NOMO-1 treated with dmso at 0.1 percent for 144 hours (cell line): ENCODE measurements at regions not wholly inside any gene's neighbourhood (a gene's known extent, or its start where the extent isn't known, plus 50 kb on each side); places are given as distances from the start of the nearest gene placed in this dataset.
"Not testable (repeated sequence)": the region's sequence is repeated elsewhere in the genome, so short reads cannot be mapped to it uniquely, and the experiment has no call there.

ENCODE experiments used
- DNase-seq: peaks from one replicate; lab custom pipeline; 2025; ENCODE audit not compliant: unreplicated experiment; lab: John Stamatoyannopoulos, UW

DNA sequence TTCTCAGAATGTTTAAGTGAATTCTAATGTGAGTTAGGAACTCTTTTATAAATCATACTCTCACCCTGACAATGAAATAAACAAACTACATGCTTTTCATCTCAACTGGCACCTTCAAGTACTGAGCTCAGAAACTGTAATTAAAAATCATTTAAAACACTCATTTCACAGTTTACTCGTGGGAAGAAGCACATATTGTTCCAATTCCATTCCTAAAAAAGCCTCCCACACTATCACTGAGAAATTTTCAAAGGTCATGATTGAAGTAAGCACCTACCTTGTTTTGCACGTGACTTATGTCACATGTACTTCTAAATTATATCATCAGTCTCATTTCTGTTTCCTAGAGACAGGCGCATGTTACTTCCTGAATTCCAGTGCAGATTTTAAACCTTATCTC, 678.1 kb upstream of the SLC8A1 start:
- no peak for DNase-seq

DNA sequence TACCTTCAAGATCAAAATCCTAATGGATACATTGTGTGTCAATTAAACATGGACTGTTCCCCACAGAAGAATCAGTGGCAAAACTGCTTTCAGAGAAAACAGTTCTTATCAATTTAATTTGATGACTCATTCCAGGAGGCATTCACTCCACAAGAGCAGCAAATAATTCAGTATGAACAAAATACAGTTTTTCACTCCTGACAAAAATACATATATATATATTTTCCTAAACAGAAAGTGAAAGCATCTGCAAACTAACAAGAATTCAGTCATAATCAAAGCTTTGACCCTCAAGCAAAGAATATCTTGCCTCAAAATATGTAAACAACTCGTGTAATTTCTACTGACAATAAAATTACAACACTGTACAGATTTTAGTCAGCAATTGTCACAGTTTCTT, 685.1 kb upstream of the SLC8A1 start:
- no peak for DNase-seq

DNA sequence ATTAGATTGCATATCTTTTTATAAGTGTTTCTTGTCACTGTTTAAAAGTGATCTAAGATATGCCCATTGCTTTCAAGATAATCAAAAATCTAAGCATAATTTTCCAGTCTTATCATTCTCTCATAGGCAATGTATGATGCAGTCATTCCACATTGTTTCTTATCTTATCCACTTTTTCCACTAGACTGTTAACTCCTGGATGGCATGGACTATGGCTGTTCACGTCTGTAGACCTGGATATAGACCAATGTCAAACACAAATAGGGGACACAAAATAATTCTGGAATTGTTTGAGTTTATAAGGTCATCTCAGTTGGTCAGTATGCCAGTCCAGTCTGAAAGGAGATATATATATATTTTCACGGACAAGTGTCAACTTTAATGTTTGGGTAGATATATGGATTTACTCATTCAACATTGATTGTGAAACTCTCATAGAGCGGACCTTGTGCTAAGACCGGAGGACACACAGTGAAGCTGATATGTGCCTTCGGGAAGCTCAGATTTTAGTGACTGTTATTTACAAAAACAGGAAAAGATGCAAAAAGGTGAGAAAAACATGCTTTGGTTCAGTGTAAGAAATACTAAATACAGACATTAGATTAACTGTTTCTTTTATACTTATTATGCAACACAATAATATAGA, 689.4 kb upstream of the SLC8A1 start:
- DNase-seq = no peak

DNA sequence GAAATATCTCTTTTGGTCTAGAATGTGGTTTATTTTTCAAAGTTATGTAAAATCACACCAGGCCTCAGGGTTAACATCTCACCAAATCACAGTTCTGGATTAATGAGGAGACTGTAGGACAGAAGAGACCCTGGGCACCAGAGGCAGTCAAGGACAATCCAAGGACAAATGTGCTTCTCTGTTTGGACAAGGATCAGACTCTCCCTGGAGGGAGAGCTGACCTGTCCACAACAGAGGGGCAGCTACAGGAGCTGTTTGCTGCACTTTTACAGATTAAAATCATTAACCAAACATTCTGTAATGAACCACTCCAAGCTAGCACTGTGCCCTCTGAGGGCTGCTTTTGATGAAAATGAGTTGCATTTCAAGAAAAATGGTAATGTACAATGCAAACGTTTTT, 690.6 kb upstream of the SLC8A1 start:
- DNase-seq = no peak

DNA sequence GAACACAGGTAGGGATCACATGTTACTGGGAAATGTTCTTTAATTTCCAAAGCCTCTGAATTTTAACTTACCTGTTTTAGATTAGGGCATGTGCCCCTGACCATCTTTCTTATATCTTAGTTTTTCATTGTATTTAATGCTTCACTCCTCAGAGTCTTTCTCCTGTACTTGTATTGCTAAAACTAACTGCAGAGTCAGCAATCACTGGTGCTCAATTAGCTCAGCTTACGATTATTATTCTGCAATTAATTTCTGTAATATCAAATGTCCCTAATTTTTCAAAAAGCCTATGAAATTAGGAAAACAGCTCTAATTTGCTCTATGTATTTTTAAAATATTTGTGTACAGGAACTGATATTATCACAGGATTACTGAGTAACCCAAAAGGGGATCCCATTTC, 693.2 kb upstream of the SLC8A1 start:
- DNase-seq = no peak

DNA sequence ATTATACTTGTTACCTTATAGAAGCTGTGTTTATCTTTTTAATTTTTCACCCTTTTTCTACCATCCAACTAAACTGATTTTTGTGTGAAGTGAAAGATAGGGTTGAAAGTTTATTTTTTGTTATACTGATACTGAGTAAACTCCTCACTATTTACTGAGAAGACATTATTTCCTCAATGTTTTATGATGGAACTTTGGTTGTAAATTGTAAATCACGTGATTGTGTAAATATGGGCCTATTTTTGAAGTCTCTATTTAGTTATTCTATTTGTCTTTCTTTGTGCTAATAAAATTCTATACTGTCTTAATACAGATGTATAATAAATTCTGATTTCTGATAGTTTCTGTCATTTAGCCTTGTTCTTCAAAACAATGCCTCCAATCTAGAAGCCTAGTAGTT, 697.2 kb upstream of the SLC8A1 start:
- no peak for DNase-seq

DNA sequence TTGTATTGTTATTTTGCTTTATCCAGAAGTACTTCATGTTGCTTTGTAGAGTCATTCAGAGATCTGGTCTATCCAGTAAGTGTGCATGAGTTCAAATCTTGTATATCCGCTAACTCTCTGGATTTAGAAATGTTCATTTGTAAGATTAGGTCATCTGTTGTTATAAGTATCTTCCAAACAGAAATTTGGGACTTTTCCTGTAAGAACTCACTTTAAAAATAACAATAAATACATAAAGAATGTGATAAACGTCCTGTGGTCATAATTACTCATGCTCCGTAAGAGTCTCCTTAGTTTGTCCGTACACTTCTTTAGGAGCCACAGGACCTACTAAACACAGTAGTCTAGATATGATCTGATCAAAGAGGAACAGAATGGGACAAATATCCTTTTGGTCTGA, 699.9 kb upstream of the SLC8A1 start:
- DNase-seq = no peak

DNA sequence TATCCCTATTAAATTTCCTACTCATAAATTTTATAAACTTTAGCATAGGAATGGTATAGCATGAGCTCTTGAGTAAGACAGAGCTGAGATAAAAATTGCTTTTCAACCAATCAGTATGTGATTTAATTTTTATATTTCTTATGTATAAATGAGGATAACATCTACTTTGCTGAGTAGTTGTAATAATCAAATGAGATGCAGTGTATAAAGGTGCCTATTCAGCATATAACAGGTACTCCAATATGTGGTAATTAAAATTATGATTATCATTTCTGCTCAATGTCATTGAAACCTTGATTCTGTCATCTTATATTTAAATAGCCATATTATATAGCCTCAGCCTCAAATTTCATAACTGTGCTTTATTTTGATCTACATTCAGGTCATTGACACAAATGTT, 700.4 kb upstream of the SLC8A1 start:
- no peak for DNase-seq

DNA sequence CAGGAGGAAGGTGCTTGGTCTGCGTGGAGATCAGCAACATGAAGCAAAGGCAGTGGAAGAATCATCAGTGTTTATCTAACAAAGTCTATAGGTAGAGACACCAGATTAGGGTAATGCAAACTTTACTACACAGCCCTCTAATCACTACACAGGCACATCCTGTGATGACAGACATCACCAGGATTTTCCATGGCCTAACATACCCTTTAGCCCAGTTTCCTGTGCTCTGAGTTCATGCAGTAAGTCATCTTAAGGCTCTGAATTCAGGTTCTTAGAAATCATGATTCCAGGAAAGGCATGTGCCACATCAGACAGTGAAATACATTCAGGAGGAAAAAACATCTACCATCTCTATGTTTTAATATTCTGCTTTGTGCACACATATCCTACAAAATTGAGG, 708.5 kb upstream of the SLC8A1 start:
- no peak for DNase-seq

DNA sequence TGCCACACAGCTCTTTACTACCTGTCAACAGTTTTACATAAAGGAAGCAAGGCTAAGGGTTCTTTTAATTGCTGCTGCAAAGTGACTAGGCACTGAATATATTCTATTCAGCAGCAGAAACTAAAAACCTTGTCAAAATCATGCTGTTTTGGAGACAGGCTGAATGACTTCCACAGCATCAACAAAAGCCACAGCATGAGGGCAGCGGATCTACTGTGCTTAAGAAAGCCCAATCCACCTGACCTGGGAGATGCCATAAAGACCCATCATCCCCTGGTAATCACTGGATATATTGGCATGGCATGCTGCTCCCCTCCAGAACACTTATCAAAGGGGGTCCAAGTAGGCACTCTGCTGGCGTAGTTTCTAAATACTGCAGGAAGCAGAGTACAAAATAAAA, 715.1 kb upstream of the SLC8A1 start:
- DNase-seq = no peak

DNA sequence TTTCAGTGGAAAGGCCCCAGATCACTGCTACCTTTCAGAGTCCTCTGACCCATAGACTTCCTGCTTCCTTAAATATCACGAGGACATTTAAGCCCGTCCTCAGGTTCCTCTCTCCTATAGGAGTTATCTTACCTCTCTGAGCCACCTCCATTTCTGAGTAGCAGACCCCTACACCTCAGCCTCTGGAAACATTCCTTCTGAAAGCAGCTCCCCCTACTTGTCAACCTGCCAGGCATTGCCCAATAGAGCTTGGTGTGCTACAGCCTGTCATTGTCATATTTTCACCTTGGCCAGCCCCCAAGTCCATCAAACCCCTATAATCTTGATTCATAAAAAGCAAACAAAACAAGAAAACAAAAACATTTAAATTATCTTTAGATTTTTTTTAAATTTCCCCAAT, 717.9 kb upstream of the SLC8A1 start:
- DNase-seq = no peak

DNA sequence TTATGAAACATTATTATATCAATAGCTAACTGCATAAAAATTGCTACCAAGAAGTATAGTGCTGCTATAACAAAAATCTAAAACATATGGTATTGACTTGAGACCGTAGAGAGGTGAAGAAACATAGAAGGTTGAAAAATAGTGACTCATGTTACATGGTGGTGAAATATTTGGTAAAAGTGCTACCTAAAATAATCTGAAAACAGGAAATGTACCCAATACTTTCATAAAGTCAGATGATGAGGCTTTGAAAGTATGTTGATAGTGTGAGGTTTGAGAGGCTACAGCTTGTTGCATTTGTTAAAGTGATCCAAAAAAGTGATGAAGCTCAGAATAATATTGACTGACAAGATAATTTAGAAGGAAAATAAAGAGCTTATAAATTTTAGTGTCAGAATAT, 718.7 kb upstream of the SLC8A1 start:
- DNase-seq = peak; percentile 4

DNA sequence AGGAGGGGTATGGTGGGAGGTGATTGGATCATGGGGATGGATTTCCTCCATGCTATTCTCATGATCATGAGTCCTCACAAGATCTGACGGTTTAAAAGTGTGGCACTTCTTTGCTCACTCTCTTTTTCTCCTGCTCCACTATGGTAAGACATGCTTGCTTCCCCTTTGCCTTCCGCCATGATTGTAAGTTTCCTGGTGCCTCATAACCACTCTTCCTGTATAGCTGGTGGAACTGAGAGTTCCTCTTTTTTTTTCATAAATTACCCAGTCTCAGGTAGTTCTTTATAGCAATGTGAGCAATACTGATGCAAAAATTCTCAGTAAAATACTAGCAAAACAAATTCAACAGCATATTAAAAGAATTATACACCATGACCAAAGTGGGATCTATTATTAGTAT, 728.5 kb upstream of the SLC8A1 start:
- peak; percentile 44 for DNase-seq

DNA sequence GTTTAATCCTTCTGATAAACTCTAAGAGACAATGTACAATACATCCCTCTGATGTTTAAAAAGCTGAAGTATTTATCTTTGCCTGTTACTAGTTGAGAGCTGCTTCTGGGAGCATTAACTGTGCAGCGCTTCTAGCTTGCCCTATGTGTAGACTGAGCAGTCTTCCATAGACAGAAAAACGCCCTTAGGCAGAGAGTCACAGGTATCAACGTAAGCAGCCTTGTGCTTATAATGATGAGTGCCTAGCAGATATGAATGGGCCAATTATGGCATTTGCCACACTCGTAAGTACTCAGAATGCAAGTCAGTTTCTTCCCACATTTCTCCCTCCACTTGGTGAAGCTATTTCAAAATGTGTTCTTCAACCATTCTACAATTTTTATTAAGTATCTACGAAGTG, 731.1 kb upstream of the SLC8A1 start:
- DNase-seq = no peak

DNA sequence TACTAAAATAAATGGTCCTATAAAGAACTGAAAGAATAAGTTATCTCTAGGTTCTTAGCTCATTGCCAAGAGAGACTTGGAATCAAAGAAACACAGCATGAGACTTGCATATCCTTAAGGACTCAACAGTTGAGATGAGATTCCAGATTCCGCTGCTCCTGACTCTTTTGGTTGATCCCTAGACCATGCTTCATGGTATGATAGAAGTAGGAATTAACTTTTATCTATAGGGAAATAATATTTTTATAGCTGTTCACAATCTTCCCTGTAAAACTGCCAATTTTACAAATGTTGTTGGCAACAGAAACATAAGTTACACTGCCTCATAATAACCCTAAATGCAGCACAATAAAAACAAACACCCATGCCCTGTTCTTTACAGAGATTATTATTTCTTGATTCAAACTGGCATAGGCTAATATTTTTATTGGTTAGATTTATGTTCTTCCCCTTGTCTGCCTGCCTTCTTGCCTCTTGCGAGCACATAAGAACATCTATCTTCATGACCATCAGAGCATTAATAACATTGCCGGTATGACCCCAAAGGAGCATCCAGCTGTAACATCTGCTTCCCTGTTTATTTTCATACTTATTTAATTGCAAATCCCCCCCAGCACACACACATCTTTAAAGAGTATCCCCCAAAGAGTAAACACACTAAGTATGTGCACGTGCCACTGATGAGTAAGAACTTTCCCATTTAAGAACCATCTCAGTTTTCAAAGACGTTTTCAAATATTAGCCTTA, 735.7 kb upstream of the SLC8A1 start:
- DNase-seq = no peak

DNA sequence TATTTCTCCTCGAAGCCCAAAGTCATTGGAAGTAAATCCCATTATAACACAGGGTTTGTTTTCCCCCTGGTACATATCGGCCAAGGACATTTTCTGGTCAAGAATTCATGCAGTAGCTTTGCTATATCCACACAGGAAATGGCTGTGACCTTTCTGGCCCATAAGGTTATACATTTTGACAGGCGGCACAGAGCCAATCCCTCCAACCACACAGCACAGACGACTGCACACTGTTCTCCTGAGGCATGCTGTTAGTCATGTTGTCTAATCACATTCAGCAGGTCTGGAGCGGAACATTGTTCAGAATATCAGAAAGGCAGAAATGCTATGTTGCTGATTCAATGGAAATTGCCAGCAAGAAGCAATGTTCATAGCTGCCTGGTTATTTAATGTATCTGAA, 742.3 kb upstream of the SLC8A1 start:
- DNase-seq = no peak

DNA sequence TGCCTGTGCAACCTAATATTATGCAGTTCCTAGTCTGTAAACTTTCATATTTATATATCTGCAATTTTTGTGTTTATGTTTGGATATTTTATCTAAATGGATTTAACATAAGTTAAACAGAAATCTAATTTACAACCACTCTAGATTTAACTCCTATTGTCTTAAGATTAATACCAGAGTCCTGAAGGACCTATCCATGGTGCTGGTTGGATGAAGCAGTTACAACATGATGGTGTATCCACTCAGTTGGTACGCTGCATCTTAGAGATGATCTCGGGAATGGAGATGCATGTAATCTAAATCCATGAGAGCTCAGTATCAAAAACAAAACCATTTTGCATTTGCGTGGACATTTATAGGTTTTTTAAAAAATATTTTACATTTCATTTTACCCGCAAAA, 745.9 kb upstream of the SLC8A1 start:
- DNase-seq = no peak

DNA sequence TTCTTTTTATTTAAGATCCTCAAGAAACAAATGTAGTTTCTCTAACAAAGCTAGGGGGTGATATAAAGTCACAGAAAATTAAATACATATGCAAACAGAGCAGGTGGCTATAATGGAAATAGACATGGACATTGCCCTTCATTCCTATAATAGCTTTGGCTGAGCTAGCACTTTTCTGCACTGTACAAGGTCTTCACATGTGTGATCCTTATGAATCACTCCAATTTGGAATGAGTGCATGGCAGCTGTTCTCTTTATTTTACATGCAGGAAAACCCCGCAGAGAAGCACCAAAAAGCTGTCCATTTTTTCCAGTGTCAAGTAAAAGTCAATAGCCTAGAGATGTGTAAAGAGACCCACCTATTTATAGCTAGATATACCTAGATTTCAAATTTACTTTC, 747.4 kb upstream of the SLC8A1 start:
- no peak for DNase-seq

DNA sequence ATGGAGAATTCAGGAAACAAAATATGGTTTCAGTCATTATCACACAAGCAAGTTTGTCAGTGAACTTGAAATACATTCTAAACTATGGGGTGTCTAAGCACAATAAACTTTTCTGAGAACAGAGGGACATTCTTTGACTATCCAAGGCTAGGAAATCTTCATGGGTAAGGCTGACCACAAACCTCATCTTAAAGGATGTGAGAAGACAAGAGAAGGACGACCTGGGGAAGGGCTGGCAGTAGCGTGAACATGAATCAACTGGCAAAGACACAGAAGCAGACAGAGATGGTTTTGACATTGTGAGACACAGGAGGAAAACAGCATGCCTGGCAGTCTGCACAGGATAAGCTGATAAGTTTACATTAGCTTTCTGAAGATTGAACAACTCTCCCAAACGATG, 752.4 kb upstream of the SLC8A1 start:
- no peak for DNase-seq

DNA sequence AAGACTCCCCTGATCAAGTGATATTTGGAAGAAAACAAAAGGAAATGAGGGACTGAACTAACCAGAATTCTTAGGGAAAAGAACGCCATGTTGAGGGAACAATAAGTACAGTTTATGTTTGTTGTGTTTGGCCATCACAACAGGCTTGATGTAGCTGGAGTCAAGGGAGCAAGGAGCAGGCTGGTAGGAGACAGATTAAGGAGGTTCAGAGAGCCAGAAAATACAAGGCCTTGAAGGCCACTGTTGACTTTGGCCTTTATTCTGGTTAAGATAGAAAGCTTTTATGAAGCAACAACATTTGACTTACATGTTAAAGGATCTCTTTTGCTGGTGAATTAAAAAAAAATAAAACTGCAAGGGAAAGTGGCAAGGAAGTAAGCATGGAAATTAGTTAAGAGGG, 754.1 kb upstream of the SLC8A1 start:
- DNase-seq = no peak

DNA sequence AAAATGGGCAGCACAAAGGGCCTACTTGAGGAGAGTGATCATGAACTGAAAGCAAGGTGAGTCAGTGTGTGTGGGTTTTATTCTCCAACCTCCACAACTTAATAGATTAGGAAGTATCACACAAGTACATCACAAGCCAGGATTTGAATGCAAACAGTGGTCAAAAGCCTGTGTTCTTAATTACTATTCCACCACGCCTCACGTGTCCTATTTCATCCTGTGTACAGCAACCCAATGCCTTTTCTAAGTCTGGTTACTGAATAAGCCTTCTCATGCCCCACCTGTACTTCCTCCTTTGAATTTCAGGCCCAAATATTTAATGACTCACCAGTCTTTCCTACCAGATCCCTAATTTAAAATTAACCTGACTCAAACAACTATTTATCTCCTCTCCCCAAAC, 755.7 kb upstream of the SLC8A1 start:
- DNase-seq = no peak

DNA sequence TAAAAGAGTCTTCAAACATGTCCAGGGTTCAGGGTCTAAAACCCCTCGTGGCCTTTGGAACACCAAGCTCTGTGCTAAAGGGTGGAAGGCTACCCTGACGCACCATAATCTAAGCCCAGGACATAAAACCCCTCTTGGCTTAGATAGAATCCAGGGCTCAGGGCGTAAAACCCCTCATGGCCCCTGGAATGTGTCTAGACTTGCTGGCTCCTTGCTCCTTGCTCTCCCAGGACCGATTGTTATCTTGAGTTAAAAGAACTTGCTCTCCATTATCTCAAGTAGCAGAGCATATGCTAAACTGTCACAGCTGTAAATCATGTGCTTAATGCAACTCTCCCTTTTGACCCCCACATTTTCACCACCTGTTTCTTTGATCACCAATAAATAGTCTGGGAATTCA, 758.1 kb upstream of the SLC8A1 start:
- DNase-seq = not testable (repeated sequence)

DNA sequence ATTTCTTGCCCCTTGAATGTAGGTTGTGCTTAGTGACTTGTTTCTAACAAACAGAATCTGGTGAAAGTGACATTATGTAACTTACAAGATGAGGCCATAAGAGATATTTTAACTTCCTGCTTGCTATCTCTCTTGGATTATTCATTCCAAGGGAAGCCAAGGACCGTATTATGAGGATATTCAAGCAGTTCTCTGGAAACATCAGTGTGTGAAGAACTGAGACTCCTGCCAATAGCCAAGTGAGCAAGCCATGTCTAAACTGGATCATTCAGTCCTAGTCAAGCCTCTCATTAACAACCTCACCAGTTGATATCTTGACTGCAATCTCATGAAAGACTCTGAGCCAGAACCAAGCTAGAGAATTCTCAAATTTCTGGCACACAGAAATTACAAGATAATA, 765.1 kb upstream of the SLC8A1 start:
- no peak for DNase-seq
